Stomach (tissue), 8 donors: ENCODE measurements at regions not wholly inside any gene's neighbourhood (a gene's known extent, or its start where the extent isn't known, plus 50 kb on each side); places are given as distances from the start of the nearest gene placed in this dataset.
"Not testable (repeated sequence)": the region's sequence is repeated elsewhere in the genome, so short reads cannot be mapped to it uniquely, and the experiment has no call there.

Experiments
- DNase-seq, 2 donors: peaks; one replicate each; pipeline versions ENCODE4 v3.0.0 to v3.0.0-alpha.2; 2013 to 2019
- H3K27ac ChIP-seq, 5 donors: fragments of 200-600 bp in 4 of 5; sonication (generic) in 4 of 5; one replicate each; pipeline ENCODE4 v1.5.1; 2013 to 2019; ENCODE audit warnings: mild to moderate bottlenecking in 1 of 5, moderate library complexity in 1 of 5
- H3K27me3 ChIP-seq, 3 donors: fragments of 200-600 bp; sonication (generic); one replicate each; pipeline ENCODE4 v1.5.1; 2017 to 2019; ENCODE audit warnings: mixed run types in 1 of 3
- H3K36me3 ChIP-seq, 4 donors: fragments of 200-600 bp; sonication (generic); 1 replicate in 3 of 4; 2 replicates in 1 of 4; pipeline ENCODE4 v1.5.1; 2016 to 2019
- H3K4me1 ChIP-seq, 4 donors: fragments of 200-600 bp; sonication (generic); one replicate each; pipeline ENCODE4 v1.5.1; 2016 to 2019
- H3K4me3 ChIP-seq, 4 donors: fragments of 200-600 bp; sonication (generic) in 3 of 4; one replicate each; pipeline ENCODE4 v1.5.1; 2016 to 2019; ENCODE audit warnings: mild to moderate bottlenecking in 1 of 4
- H3K9me3 ChIP-seq, 4 donors: fragments of 200-600 bp; sonication (generic); one replicate each; pipeline ENCODE4 v1.5.1; 2016 to 2019
- CTCF ChIP-seq, 7 experiments: fragments of 450-650 bp in 4 of 7; fragments of 200-600 bp in 3 of 7; sonication (generic) in 3 of 7; IDR thresholded peaks; one replicate each; pipeline ENCODE4 v1.5.1; 2016 to 2019; ENCODE audit warnings: antibody characterized with exemption in 7 of 7, control low read depth in 2 of 7, mild to moderate bottlenecking in 1 of 7
- EP300 ChIP-seq: sonication (generic); formaldehyde crosslinking; IDR thresholded peaks from one replicate; pipeline ENCODE4 v1.6.1; 2017; ENCODE audit warnings: antibody characterized with exemption
- POLR2A ChIP-seq, 4 donors: fragments of 450-650 bp; IDR thresholded peaks; one replicate each; pipeline ENCODE4 v1.6.1; 2016; ENCODE audit warnings: antibody characterized with exemption in 4 of 4, control low read depth in 2 of 4, mild to moderate bottlenecking in 1 of 4, moderate library complexity in 1 of 4
- POLR2AphosphoS5 ChIP-seq, 3 donors: sonication (generic); formaldehyde crosslinking; IDR thresholded peaks; one replicate each; pipeline ENCODE4 v1.6.1; 2016; ENCODE audit warnings: antibody characterized with exemption in 3 of 3
- WGBS, 5 donors: extraction: QIAGEN DNeasy Blood & Tissue Kit in 3 of 5; methylation state at CpG; one replicate each; pipeline versions ENCODE4 v1.1.5 to v1.1.7; 2013 to 2018; 5-methylcytosine and 5-hydroxymethylcytosine counted together
- intact Hi-C: fragments of 100-400 bp; cut with DNase I; formaldehyde crosslinking; loops from one replicate; pipeline ENCODE4 v1.15.1; 2023; ENCODE audit warnings: low total_unique reads
- donor health status: healthy with polysubstance abuse.
- donor health status: Bipolar disorder and iron deficiency.
- donor health status: healthy.

- no peak overlapping the region for H3K27ac ChIP-seq
- WGBS, 5 donors: 62 to 66% (median 63%) methylated on average over 2 of the region's 2 CpGs
These were observed 280.4 kb upstream of the COL3A1 start for GRCh38 chr2:188693771-188694170.

GRCh38 chr2:188695953-188696352 is 278.2 kb upstream of the COL3A1 start:
- WGBS, 5 donors: 6 to 18% (median 16%) methylated on average over 3 of the region's 3 CpGs

More at GRCh38 chr2:188693771-188694170, 280.4 kb upstream of the COL3A1 start:
- no peak for DNase-seq
- no peaks in the 10 kb centered on the region for H3K9me3 ChIP-seq
- H3K4me3 ChIP-seq: no peak overlapping the region
- H3K27me3 ChIP-seq: no peaks in the 10 kb centered on the region
- intact Hi-C loops: no loop called here
- no peaks in the 10 kb centered on the region for H3K36me3 ChIP-seq
- no peak for TF ChIP-seq POLR2A (IDR thresholded peaks at IDR 0.05)
- no peak for TF ChIP-seq EP300
- TF ChIP-seq CTCF (IDR thresholded peaks at IDR 0.05): no peak
- no peak for TF ChIP-seq POLR2AphosphoS5 (IDR thresholded peaks at IDR 0.05)
- H3K4me1 ChIP-seq: peaks cover 0 to 6% (median 0%) of the 10 kb centered on the region in 4 donors

GRCh38 chr2:188698151-188698550 is 276.0 kb upstream of the COL3A1 start:
- H3K4me1 ChIP-seq: not testable (repeated sequence)

More at GRCh38 chr2:188695953-188696352, 278.2 kb upstream of the COL3A1 start:
- no peak for TF ChIP-seq EP300
- TF ChIP-seq POLR2AphosphoS5 (IDR thresholded peaks at IDR 0.05): no peak
- no peak for TF ChIP-seq POLR2A (IDR thresholded peaks at IDR 0.05)
- no peak for TF ChIP-seq CTCF (IDR thresholded peaks at IDR 0.05)
- H3K27ac ChIP-seq: no peak overlapping the region
- no peaks in the 10 kb centered on the region for H3K9me3 ChIP-seq
- no peak overlapping the region for H3K4me3 ChIP-seq
- intact Hi-C loops: no loop called here
- H3K36me3 ChIP-seq: no peaks in the 10 kb centered on the region
- peaks cover 0 to 6% (median 0%) of the 10 kb centered on the region in 4 donors for H3K4me1 ChIP-seq
- DNase-seq: no peak
- H3K27me3 ChIP-seq: no peaks in the 10 kb centered on the region

GRCh38 chr2:188701836-188702235 is 272.3 kb upstream of the COL3A1 start:
- DNase-seq: no peak
- intact Hi-C loops: no loop called here
- Histone ChIP-seq H3K36me3 (no peaks in the 10 kb centered on the region), H3K4me1 (no peaks in the 10 kb centered on the region), H3K9me3 (no peaks in the 10 kb centered on the region), H3K27ac (no peak overlapping the region), H3K4me3 (no peak overlapping the region), H3K27me3 (no peaks in the 10 kb centered on the region)
- 64 to 79% (median 73%) methylated on average over 2 of the region's 2 CpGs for WGBS, 5 donors
- TF ChIP-seq POLR2A (IDR thresholded peaks at IDR 0.05) (no peak), POLR2AphosphoS5 (IDR thresholded peaks at IDR 0.05) (no peak), EP300 (no peak), CTCF (IDR thresholded peaks at IDR 0.05) (no peak)

More at GRCh38 chr2:188698151-188698550, 276.0 kb upstream of the COL3A1 start:
- H3K27me3 ChIP-seq, DNase-seq, intact Hi-C loops, H3K9me3 ChIP-seq, H3K27ac ChIP-seq, H3K36me3 ChIP-seq, H3K4me3 ChIP-seq: not testable (repeated sequence)
- 83 to 91% (median 88%) methylated on average over 1 of the region's 1 CpG for WGBS, 5 donors

GRCh38 chr2:188705191-188705590 is 269.0 kb upstream of the COL3A1 start:
- intact Hi-C loops: no loop called here
- Histone ChIP-seq H3K9me3 (no peaks in the 10 kb centered on the region), H3K36me3 (no peaks in the 10 kb centered on the region), H3K4me1 (no peaks in the 10 kb centered on the region), H3K4me3 (no peak overlapping the region), H3K27ac (no peak overlapping the region), H3K27me3 (no peaks in the 10 kb centered on the region)
- 82 to 89% (median 88%) methylated on average over 2 of the region's 2 CpGs for WGBS, 5 donors
- no peak for TF ChIP-seq EP300
- TF ChIP-seq CTCF (IDR thresholded peaks at IDR 0.05): no peak
- TF ChIP-seq POLR2A (IDR thresholded peaks at IDR 0.05): no peak
- TF ChIP-seq POLR2AphosphoS5 (IDR thresholded peaks at IDR 0.05): no peak
- DNase-seq: no peak
